Erythroblast (primary cell): ENCODE measurements at regions not wholly inside any gene's neighbourhood (a gene's known extent, or its start where the extent isn't known, plus 50 kb on each side); places are given as distances from the start of the nearest gene placed in this dataset.

Source experiments
- GATA1 ChIP-seq: IDR thresholded peaks from 2 replicates; pipeline ENCODE4 v1.6.1; 2011; ENCODE audit warnings: low read depth, mild to moderate bottlenecking, control low read depth, low read length, moderate library complexity
- POLR2A ChIP-seq: IDR thresholded peaks from 2 replicates; pipeline ENCODE4 v1.6.1; 2011; ENCODE audit warnings: mild to moderate bottlenecking, low read length

- TF ChIP-seq POLR2A (no peak), GATA1 (no peak)
Observed at GRCh38 chr20:17036541-17036940, 190.3 kb upstream of the PCSK2 start.
